Ramos (cell line): ENCODE measurements at regions not wholly inside any gene's neighbourhood (a gene's known extent, or its start where the extent isn't known, plus 50 kb on each side); places are given as distances from the start of the nearest gene placed in this dataset.
"Not testable (repeated sequence)": the region's sequence is repeated elsewhere in the genome, so short reads cannot be mapped to it uniquely, and the experiment has no call there.

Experiments used
- in situ Hi-C: fragments of 300-500 bp; cut with MboI; formaldehyde crosslinking; loops from one replicate; pipeline ENCODE4 v1.14.3; 2022; ENCODE audit warnings: low sequenced_read_pairs; ENCODE audit not compliant: unreplicated experiment

DNA sequence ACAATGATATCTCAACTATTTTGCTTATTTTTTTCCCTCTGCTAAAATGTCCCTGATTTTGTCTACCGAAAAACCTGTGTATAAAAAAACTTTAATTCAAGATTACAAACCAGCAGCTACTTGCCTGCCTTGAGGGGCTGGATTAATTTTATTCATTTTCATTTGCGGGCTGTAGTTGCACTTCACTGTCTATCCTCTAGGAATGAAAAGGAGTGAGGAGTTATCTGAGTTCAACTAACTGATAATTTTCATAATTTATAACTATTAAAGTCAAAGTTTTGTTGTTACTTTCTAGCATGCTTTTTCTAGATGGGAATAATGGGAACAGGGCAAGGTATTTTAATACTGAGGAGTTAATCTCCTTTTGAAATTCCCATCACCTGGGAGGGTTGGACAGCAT lies 50.3 kb upstream of the AGTPBP1 start:
- in situ Hi-C loops = not testable (repeated sequence)

GRCh38 chr9:85802978-85803695 lies 61.4 kb upstream of the AGTPBP1 start:
- in situ Hi-C loops = not testable (repeated sequence)

DNA sequence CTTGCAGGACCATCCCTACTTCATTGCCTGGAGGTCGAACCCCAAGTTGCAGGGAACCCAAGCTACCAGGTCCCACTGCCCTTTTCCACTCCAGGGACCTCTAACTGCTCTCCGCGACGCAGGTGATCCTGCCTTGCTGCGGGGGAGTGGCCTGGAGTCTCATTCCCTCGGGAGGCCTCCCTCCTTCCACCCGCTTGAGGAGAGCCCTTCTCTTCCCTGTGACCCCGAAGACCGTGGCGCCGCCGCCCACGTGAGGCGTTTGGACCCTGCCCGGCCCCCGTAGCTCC lies 63.0 kb upstream of the AGTPBP1 start:
- in situ Hi-C loops = not testable (repeated sequence)

- in situ Hi-C loops = not testable (repeated sequence)
These were observed 63.6 kb upstream of the AGTPBP1 start for GRCh38 chr9:85805134-85806005.

- in situ Hi-C loops = not testable (repeated sequence)
These were observed 66.6 kb upstream of the AGTPBP1 start for GRCh38 chr9:85808329-85808728.

DNA sequence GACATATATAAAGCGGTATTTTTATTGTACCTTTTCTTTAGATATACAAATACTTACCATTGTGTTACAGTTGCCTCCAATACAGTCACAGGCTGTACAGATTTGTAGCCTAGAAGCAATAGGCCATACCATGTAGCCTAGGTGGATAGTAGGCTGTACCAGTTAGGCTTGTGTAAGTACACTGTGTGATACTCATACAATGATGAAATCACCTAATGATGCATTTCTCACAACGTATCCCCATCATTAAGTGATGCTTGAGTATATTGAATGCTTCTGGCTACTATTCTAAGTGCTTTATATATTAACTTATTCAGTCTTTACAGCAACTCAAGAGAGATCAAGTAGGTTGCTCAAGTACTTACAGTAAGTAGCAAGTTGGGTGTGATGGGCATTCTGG lies 71.6 kb upstream of the AGTPBP1 start:
- in situ Hi-C loops = not testable (repeated sequence)

- in situ Hi-C loops = not testable (repeated sequence)
These were observed 73.0 kb upstream of the AGTPBP1 start for GRCh38 chr9:85814800-85815199.

GRCh38 chr9:85818971-85819370 lies 77.2 kb upstream of the AGTPBP1 start:
- in situ Hi-C loops = not testable (repeated sequence)

DNA sequence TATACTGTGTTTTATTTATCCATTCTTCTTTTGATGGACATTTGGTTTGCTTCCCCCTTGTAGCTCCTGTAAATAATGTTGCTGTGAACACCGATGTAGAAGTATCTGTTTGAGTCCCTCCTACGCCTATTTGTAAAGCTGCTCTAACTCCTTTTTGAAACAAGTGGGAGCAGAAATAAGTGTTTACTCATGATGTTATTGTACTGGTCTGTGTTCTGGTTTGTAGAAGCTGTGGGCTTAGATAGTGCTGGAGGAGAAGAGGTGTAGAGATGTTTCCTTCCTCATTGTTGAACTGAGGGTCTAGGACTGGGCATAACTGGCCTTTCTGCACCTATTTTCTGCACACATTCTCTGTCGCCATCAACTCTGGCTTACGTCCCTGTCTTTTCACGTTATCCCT lies 78.8 kb upstream of the AGTPBP1 start:
- in situ Hi-C loops = not testable (repeated sequence)

DNA sequence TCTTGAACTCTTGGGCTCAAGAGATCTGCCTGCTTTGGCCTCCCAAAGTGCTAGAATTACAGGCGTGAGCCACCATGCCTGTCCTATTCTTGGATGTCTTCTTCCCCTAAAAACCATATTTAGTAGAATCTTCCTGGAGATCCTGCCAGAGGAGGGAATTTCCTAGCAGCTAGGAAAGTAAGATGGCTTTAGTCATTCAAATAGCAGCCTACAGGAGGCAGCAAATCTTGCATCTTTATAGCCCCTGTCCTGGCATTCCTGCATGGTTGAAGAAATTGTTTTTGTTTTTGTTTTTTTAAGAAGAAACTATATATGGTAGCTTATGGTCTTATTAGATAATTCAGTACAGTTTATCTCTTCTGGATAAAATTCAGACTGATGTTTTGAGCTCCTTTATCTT lies 83.2 kb upstream of the AGTPBP1 start:
- in situ Hi-C loops = loop anchor here (25.0 kb wide), 2 partner anchors 412 to 1938 kb away; no protein-coding TSS in a partner anchor

- in situ Hi-C loops = loop anchor here (25.0 kb wide), 2 partner anchors 403 to 1947 kb away; no protein-coding TSS in a partner anchor
These were observed 92.8 kb upstream of the AGTPBP1 start for GRCh38 chr9:85834591-85834990.

- in situ Hi-C loops = loop anchor here (25.0 kb wide), 2 partner anchors 393 to 1957 kb away; no protein-coding TSS in a partner anchor
These were observed 97.0 kb upstream of the NAA35 start for GRCh38 chr9:85843949-85844348.

DNA sequence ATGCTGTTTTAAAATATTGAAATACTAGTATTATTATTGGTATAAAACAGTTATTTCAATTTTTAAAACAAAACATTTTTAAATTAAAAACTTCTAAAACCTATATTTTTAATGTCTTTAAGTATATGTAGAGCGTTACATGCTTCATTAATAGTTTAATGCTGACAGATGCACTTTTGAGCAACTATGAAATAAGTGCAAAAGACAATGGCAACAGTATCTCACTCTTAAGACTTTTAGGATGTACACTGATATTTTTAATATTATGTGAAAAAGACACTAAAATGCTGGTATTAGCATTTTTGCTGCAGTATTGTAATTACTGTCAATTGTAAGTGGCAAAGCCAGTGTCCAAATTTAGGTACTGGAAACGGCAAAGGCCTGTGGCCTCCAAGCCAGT lies 93.2 kb upstream of the NAA35 start:
- in situ Hi-C loops = loop anchor here (25.0 kb wide), 2 partner anchors 390 to 1960 kb away; no protein-coding TSS in a partner anchor

- in situ Hi-C loops = no loop called here
These were observed 82.7 kb upstream of the NAA35 start for GRCh38 chr9:85858056-85858750.

DNA sequence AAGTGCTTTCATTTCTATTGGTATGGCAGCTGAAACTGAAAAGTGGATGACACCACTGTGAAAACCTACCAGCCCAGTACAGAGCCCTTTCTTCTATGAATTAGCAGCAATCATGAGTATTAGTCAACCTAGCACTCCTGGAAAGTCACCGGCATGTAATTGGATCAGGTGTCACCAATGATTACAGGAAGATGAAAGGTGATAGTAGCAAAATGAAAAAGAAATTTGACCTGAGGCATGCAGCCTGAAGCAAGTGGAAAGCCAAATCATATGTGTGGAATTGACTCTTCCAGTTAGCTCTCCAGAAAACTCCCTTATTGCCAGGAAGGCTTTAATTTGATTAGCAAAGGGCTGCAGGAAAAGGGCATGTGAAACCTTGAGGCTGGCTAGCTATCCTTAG lies 81.2 kb upstream of the NAA35 start:
- in situ Hi-C loops = no loop called here

DNA sequence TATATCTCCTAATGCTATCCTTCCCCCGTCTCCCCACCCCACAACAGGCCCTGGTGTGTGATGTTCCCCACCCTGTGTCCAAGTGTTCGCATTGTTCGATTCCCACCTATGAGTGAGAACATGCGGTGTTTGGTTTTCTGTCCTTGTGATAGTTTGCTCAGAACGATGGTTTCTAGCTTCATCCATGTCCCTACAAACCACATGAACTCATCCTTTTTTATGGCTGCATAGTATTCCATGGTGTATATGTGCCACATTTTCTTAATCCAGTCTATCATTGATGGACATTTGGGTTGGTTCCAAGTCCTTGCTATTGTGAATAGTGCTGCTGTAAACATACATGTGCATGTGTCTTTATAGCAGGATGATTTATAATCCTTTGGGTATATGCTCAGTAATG lies 79.1 kb upstream of the NAA35 start:
- in situ Hi-C loops = not testable (repeated sequence)

GRCh38 chr9:85863875-85864274 lies 77.1 kb upstream of the NAA35 start:
- in situ Hi-C loops = no loop called here

- in situ Hi-C loops = no loop called here
These were observed 69.9 kb upstream of the NAA35 start for GRCh38 chr9:85871008-85871407.

DNA sequence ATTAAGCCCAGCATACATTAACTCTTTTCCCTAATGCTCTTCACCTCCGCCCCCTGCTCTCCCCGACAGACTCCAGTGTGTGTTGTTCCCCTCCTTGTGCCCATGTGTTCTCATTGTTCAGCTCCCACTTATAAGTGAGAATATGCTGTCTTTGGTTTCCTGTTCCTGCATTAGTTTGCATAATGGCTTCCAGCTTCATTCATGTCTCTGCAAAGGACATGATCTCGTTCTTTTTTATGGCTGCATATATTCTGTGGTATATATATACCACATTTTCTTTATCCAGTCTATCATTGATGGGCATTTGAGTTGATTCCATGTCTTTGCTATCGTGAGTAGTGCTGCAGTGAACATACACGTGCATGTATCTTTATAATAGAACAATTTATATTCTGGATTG lies 69.3 kb upstream of the NAA35 start:
- in situ Hi-C loops = not testable (repeated sequence)

GRCh38 chr9:85872463-85872862 lies 68.5 kb upstream of the NAA35 start:
- in situ Hi-C loops = no loop called here

DNA sequence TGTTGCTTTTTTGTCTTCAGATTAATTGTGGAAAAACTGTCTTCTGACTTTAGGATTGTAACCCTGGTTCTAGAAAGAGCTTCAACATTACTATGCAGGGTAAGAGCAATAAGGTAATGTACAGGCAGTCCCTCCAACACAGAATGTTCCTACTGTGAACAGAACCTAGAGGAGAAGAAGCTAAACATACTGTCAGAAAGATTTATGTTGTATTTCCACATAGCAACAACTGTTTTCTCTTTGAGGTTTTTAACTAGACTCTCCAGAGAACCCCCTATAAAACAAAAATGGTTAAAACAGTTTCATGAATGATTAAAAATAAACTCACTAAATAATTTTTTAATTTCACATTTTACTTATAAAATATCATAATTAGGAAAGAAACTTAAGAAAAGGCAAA lies 64.3 kb upstream of the NAA35 start:
- in situ Hi-C loops = no loop called here
